GM18517 (cell line): ENCODE measurements at regions not wholly inside any gene's neighbourhood (a gene's known extent, or its start where the extent isn't known, plus 50 kb on each side); places are given as distances from the start of the nearest gene placed in this dataset.
"Not testable (repeated sequence)": the region's sequence is repeated elsewhere in the genome, so short reads cannot be mapped to it uniquely, and the experiment has no call there.

Experiments
- ATAC-seq: cut with Tn5 transposase; IDR thresholded peaks from one replicate; pipeline ENCODE4 v1.9.1; 2021; ENCODE audit warnings: mild to moderate bottlenecking, moderate library complexity; ENCODE audit not compliant: unreplicated experiment

DNA sequence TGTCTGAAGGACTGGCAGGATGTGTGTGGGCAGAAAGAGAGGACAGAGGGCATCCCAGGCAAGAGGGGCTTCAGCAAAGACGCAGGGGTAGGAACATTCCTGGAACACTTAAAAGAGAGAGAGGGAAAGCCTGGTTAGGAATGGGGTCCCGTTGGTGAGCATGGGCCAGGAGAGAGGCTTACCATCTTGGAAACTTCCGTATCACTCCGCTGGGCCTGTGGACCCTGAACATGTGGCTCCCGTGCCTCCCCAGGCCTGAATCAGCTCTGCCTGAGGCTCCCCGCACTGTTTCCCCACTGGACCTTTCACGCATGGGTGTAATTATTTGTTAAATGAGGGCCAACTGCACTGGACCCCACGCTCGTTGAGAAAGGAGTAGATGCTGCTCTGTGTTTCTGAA, 191.1 kb upstream of the GLI2 start:
- ATAC-seq = no peak

DNA sequence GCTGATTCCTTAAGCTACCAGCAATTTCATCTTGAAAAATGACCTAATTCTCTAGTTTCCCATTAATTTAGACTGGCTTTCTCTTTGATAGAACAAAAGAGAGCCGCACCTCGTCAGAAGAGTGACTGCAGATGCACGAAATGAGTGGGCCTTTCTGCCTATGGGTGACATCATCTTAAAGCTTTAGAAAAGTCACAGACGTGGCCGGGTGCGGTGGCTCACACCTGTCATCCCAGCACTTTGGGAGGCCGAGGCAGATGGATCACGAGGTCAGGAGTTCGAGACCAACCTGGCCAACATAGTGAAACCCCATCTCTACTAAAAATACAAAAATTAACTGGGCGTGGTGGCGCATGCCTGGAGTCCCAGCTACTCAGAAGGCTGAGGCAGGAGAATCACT, 190.7 kb upstream of the GLI2 start:
- not testable (repeated sequence) for ATAC-seq

DNA sequence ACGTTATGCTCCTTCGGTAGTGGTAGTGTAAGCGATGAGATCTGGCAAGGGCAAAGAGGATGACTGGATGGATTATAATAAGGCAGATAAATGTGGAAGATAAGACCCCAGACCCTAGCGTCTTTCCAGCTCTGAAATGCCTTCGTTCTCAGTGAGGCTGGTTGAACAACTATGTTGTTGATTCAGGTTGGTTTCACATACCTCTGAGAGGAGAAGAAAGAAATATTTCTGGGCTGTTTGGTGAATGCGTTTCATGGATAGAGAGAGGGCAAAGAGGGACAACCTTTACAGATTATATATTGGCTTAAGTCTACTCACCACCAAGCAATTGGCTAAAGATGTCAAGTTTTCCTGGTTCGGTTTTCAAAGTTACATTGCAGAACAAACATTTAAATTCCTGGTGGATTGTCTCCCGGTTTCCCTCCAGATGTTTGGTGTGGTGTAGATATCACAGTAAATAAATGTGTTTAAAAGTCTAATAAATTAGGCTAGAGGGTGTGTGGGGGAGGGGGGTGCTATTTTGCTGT, 190.1 kb upstream of the GLI2 start:
- no peak for ATAC-seq

DNA sequence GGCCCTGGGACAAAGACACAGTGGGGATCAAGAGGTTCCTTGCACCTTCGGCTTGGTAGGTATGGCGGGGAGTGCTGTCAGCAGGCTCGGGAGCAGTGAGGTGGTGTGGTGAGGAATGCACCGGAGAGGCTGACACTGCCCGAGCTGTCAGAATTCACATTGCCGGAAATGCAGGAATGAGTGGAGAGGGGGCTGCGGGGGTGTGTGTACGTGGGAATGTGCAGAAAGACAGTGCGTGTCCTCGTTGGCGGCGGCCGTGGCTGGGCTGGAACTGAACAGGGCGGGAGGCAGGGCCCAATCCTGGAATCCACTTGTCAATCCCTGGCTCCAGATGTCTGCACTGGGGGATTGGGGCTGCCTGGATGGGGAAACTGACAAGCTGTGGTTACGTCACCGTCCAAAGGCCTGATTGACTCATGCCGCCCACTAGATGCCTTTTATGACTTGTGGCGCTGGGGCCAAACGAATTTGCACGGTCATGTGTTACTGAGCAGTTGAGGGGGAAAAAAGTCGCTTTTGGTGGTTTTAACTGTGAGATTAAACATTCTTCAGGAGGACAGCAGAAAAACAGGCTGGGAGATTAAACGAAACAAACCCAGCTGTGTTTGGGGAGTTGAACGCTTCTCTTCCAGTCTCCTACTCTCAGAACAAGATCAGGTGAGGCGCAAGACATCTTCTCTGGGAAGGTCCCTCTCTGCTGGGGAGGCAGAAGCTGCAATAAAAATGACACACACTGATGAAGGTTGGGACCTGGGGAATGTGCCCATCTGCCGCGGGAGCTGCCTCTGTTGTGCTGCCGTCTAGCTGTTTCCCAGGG, 189.4 kb upstream of the GLI2 start:
- no peak for ATAC-seq

DNA sequence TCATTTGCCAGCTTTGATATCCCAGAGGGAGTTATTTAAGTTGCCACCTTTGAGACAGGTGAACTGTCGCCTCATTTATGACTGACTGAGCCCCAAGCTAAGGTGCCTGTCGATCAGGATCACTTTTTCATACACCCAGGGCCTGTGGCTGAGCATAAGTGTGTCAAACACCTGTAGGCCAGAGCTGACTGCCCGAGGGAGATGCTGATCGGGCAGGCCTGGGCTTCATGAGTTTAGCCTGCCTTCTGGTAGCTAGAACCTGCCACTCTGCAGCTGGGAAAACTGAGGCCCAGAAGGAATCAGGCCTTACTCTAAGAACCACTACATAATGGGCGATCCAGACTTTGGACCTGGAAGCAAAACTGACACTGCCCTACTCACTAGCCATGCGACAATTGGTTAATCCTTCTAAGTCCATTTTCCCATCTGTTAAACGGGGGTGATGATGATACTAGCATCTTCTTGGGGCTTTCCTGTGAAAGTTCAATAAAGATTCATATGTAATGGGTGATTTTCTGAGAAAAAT, 188.7 kb upstream of the GLI2 start:
- ATAC-seq = no peak

DNA sequence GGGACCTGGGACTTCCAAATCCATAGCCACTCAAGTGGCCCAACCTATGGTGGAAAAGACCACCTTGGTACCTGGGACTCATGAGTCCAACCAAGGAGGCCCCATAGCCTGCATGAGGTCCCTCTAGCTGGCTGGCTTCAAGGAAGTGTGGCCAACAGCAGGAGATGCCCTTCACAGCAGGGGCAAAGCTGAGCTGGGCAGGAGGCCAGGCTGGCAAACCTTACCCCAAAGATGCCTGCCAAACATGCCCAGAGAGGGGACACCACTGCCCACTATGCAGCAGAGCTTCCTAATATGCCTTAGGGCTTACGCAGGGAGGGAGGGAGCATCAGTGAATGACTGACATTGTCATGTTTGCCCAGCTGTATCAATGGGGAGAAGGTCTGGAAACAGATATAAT, 188.0 kb upstream of the GLI2 start:
- ATAC-seq = no peak

DNA sequence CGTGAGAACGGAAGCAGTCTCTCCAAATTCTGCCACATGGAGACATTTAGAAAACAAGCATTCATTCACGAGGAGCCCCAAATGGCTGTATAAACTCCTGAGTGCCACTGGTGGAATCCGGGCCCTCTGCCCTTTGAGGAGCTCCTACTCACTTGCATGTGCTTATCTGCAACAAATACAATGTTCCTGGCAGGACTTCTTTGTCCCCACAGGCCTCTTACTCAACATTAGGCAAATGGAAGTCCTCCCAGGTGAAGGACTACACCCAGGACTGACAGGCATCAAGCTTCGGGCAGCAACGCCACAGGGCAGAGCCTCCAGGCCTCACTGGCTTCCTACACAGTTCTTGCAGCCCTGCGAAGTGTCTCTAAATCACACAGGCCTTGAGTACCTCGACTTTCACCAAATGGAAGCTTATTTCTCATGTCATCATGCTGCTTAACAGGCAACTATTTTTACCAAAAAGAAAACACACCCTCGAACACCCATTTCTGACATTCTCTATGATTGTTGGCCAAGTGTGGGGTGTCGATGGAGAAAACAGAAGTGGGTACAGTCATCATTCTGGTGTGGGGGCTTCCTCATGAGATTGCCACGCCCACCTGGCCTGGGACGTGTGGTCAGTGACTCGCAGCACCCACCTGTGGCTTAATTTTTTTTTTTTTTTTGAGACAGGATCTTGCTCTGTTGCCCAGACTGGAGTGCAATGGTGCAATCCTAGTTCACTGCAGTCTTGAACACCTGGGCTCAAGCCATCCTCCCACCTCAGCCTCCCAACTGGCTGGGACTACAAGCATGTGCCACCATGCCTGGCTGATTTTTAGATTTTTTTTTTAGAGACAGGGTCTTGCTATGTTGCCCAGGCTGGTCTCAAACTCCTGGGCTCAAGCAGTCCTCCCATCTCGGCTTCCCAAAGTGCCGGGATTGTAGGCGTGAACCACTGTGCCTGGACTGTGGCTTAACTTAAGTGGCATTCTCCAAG, 186.8 kb upstream of the GLI2 start:
- no peak for ATAC-seq

DNA sequence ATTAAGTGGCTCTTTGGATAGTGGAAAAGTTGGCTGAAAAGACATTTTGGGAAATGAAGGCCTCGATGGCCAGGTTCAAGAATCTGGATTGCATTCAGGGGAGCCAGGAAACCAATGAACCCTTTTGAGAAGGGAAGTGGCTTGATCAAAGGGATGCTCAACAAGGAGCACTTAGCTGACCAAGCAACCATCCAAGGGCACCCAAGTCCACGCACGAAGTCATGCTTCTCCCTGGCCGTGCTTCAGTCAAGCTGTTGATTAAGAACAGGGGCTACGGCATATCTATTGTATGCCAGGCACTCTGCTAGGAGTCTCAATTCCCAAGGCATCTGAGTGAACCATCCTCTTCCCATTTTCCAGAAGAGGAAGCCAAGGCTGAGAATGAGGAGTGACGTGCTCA, 185.8 kb upstream of the GLI2 start:
- ATAC-seq = no peak

DNA sequence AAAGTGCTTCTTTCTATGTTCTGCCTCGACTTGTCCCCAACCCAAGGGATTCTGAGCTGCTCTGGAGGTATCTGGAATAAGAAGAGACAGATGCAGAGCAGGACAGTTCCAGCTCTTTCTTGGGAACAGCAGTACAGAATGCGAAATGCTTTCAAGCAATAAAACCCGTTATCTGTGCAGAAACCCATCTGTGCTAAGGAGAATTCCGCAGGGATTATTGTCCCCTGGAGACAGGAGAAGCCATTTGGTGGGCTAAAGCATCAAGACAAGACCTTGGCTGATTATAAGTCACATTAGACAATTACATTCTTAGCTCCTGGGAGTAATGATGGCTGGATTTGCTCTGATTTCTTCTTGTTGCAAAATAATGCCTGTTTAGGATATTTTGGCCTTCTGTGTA, 185.4 kb upstream of the GLI2 start:
- no peak for ATAC-seq

DNA sequence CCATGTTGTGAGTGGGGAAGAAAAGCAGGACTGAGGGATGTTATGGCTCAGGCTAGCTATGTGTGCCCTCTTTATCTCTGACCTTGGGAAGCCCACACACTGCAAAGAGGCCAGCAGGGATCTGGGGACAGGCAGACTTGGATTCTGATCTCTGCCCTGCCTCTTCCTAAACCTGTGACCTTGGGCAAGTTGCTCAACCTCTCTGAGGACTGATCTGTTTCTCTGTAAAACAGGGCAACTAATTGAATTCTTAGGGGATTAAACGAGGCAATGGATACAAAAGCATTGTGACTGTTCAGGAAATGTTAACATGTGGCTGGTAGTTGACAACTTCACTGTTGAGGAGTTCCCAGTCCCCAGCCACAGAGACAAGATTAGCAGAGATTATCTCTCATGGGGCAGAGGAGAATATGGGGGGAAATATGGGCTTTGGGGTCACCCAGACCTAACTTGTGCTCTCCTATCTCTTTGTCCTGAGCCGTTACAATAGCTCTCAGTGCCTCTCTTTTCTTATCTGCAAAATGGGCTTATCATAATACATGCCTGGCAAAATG, 184.7 kb upstream of the GLI2 start:
- ATAC-seq = no peak

DNA sequence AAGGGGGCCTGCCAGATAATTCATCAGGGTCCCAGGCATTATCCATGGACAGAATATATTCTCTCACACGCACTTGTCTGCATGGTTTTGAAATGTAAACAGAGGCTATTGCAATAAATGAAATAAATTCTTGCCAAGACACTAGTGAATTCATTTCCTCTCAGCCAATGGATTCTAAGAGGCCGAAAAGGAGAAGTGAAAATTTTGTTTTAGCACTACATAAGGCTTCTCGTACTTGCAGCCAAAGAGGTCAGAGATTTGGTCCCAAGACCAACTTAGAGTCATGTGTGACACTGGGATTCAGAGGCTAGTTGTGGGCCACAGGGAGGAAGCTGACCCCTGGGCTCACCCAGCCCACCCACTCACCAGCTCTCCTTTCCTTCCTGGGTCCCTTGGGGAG, 184.1 kb upstream of the GLI2 start:
- ATAC-seq = no peak

DNA sequence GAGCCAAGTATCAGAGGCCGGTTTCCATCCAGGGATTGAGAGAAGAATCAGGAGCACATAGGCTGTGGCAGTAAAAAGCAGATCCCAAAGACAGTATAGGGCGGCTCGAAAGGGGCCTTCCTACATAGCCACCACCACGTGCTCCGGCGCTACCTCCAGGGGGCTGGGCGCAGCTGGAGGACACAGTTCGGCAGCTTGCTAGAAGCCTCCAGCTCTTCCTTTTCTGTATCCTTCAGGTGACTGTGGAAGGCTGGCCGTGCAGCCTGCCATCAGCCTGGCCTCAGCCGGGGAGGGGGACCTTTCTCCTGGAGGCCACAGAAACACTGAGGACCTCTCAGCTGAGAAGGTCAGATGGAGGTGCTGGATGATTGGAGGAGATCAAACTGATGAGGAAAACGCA, 183.6 kb upstream of the GLI2 start:
- no peak for ATAC-seq

DNA sequence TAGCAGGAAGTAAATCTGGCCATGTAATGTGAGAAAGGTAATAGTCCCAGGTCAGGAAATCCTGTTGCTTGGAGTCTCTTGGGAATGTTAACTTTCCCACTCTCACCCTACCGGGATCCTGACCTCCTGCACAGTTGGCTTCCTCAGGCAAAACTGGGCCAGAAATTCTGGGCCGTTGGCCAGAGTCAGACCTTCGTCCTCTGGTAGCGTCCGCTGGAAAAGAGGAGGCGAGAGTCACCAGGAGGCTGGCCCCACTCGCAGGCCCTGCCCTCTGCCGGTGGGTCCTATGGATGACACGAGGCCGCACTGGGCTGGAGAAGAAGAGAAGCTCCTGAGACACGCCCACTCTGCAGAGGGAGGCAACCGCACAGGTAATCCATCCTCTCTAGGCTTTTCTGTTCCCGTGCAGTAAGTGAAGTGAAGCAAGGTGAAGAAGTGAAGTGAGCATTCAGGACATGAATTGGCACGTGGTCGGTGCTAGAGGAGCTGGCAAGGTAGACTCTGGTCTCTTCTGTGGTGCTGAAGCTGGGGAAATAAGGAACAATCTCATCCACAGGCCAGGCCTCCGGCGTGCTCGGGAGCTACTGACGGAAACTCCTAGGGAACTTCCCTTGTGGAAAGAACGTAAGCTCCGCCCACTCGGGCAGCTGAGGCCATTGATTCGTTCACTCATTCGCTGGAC, 182.7 kb upstream of the GLI2 start:
- ATAC-seq = no peak

DNA sequence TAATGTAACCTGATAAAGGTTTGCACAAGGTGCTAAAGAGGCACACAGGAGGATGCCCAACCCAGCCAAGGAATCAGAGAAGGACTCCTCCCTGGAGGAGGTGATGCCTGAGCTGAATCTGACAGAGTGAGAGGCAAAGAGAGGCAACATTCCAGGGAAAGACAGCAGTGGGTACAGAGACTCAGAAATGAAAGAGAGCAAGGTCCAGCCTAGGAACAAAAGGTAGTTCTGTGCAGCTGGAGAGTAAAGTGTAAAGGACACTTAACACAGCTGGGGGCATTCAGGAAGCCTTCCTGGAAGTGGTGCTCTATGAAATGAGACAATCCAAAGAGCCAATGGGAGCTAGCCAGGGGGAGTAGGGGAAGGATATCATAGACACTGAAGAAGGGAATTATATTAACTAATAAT, 181.0 kb upstream of the GLI2 start:
- ATAC-seq = no peak

DNA sequence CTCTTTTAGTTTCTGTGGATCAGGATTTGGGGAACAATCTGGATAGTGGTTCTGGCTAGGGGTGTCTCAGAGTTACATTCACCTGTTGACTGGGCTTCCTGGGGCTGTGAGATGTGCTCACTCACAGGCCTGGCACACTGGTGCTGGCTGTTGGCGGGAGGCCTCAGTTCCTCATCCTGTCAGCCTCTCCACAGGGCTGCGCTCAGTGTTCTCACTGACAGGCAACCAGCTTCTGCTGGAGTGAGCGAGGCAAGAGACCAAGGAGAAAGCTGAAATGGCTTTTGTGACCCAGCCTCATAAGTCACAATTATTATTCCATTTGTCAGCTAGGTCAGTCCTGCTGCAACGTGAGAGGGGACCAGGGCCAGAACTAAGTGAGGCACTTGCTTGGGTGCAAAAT, 180.6 kb upstream of the GLI2 start:
- no peak for ATAC-seq

DNA sequence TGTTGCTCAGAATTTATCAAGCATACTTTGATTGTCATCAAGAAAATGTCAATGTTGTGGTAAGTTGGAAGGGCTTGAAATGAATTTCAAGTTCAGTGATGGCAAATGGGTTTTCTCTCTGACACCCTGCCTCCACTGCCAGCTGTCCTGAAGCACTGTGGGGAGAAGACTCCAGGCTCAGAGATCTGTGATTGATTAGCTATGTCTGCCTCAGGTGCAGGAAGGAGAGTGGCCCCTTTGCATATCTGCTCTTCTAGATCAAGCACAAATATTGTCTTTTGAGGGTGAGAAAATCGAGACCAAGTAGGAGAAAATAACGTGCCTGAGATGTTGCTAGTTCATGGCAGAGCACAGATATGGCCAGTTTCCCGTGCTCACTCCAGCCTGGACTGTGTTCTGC, 178.8 kb upstream of the GLI2 start:
- ATAC-seq = no peak

DNA sequence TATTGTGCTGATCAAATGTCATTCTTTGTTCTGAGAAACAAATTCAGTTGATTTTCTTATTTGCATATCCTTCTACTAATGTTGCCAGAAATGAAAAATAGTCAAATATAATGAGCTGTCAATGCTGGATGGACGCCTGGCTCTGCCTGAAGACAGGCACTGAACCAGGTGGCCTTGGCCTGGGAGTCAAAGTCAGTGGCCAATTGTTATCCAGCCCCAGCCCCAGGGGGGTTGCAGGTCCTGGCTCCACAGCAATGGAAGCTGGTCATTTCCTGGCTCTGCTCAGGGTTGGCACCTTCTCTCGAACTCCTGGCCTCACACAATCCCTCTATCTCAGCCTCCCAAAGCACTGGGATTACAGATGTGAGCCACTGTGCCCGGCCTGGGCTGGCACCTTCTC, 176.8 kb upstream of the GLI2 start:
- no peak for ATAC-seq

DNA sequence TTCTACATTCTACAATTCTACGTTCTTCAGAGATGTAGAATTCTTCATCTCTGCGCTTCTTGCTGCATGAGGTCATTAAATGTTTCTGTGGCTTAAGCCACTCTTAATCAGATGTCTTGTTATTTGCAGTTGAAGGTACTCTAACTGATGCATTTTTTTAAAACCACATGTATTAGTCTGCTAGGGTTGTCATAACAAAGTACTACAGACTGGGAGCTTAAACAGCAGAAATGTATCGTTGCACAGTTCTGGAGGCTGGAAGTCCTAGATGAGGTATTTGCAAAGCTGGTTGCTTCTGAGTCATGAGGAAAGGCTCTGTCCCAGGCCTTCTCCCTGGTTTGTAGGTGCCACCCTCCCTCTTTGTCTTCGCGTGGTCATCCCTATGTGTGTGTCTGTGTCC, 176.3 kb upstream of the GLI2 start:
- ATAC-seq = no peak

DNA sequence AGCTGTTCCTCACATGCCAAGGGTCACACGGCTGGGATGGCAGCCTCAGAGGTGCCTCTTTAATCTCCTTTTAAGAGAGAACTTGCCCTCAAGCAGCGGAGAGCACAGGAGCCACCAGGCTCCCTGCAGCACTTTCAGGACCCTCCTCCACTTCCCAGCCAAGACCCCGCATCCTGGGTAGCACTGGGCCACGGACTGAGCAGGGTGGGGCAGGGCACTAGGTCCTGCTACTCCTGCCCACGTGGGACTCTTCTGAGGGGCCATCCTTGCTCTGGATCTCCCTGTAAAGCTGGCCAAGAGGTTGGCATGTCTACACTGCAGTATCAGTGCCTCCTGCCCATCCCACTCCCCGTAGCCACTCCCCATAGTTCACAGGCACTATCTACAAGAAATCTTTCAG, 175.3 kb upstream of the GLI2 start:
- ATAC-seq = no peak

DNA sequence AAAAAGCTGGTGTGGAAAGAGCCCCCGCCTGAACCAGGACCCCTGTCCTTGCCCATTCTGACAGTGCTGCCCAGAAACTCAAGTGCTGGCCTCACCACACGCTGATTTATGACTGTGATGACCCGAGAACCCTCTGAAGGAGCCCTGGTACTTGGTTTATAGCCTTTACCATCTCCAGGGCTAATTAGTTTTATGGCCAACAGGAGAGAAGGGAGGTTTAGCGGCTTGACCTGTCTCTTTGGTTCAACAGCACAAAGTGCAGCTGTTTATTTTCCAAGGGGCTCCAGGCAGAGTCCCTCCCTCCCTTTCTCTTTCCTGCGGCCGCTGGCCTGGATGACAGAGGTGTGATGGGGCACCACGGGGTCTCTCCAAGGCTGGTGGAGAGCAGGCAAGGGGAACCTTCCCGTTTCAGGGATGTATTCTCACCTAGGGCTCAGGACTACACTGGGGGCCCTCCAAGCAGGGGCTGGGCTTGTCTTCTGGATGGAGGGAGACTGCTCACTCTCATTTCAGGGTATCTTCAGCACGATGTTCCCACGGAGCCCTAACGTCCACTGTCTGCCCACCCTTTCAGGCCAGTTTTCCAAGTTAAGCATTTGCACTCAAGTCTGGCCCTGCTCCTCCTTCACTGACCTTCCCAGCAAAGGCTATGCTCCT, 174.2 kb upstream of the GLI2 start:
- no peak for ATAC-seq
